Heart left ventricle (tissue), 16 donors: ENCODE measurements at regions not wholly inside any gene's neighbourhood (a gene's known extent, or its start where the extent isn't known, plus 50 kb on each side); places are given as distances from the start of the nearest gene placed in this dataset.
A peak's percentile ranks its signal among the peaks of the same experiment; 100 is the strongest.

Source experiments
- ATAC-seq, 4 donors: fragments of 200-7000 bp; cut with Tn5 transposase; one replicate each; pipeline ENCODE4 v1.9.1; 2020 to 2022; ENCODE audit warnings: moderate library complexity in 4 of 4, mild to moderate bottlenecking in 3 of 4, moderate number of reproducible peaks in 1 of 4
- DNase-seq, 5 donors: peaks; one replicate each; pipeline ENCODE4 v3.0.0-alpha.2; 2020
- H3K27ac ChIP-seq, 12 donors: fragments of 200-600 bp; sonication (generic) in 4 of 12; one replicate each; pipeline versions ENCODE4 v1.5.0 to v1.8.0; 2016 to 2022; ENCODE audit warnings: mild to moderate bottlenecking in 2 of 12
- H3K27me3 ChIP-seq, 9 donors: fragments of 200-600 bp; sonication (generic) in 2 of 9; one replicate each; pipeline versions ENCODE4 v1.5.1 to v1.8.0; 2016 to 2022; ENCODE audit warnings: mild to moderate bottlenecking in 3 of 9
- H3K36me3 ChIP-seq, 9 donors: fragments of 200-600 bp; sonication (generic) in 2 of 9; one replicate each; pipeline versions ENCODE4 v1.5.0 to v1.8.0; 2018 to 2022; ENCODE audit warnings: mild to moderate bottlenecking in 2 of 9
- H3K4me1 ChIP-seq, 12 donors: fragments of 200-600 bp; sonication (generic) in 4 of 12; one replicate each; pipeline versions ENCODE4 v1.5.0 to v1.8.0; 2016 to 2022; ENCODE audit warnings: mild to moderate bottlenecking in 3 of 12
- H3K4me3 ChIP-seq, 12 donors: fragments of 200-600 bp; sonication (generic) in 4 of 12; one replicate each; pipeline versions ENCODE4 v1.5.0 to v1.8.0; 2017 to 2022; ENCODE audit warnings: mild to moderate bottlenecking in 9 of 12, moderate library complexity in 4 of 12
- H3K9me3 ChIP-seq, 12 donors: fragments of 200-600 bp; sonication (generic) in 4 of 12; one replicate each; pipeline versions ENCODE4 v1.5.0 to v1.8.0; 2016 to 2022; ENCODE audit warnings: mild to moderate bottlenecking in 1 of 12
- CTCF ChIP-seq, 12 donors: fragments of 200-600 bp; sonication (generic) in 4 of 12; IDR thresholded peaks; one replicate each; pipeline versions ENCODE4 v1.5.0 to v1.8.0; 2018 to 2022; ENCODE audit warnings: antibody characterized with exemption in 12 of 12, mild to moderate bottlenecking in 5 of 12
- POLR2A ChIP-seq, 2 donors: fragments of 450-650 bp; IDR thresholded peaks; one replicate each; pipeline ENCODE4 v1.6.1; 2017; ENCODE audit warnings: antibody characterized with exemption in 2 of 2, mild to moderate bottlenecking in 2 of 2, moderate library complexity in 2 of 2
- WGBS, 4 donors: extraction: QIAGEN DNeasy Blood & Tissue Kit in 2 of 4; methylation state at CpG; one replicate each; pipeline versions ENCODE4 v1.1.5 to v1.1.7; 2013 to 2018; 5-methylcytosine and 5-hydroxymethylcytosine counted together
- intact Hi-C, 10 donors: fragments of 100-400 bp; cut with DNase I; formaldehyde crosslinking; loops; one replicate each; pipeline versions ENCODE4 v1.11.1 to v1.14.2; 2022
- donor health status: ischemic (EF 13 %, LVEDD 7.1; RV severe dilation, severe dysfunction).
- donor health status: healthy with polysubstance abuse.
- donor health status: DM: no; HTN: yes; CAD: no.
- donor health status: DM: no; HTN: no; CAD: no.
- donor health status: ischemic (EF 25% LVEDD 6.9; RV normal size, moderate dysfunction).
- donor health status: ischemic (EF 25% LVEDD 5.7; RV mildly dilated, moderate dysfunction).
- donor health status: healthy.
- donor health status: DM: yes; HTN: yes; CAD: no.
- donor health status: ischemic (EF 35%, LVEDD 5.7; RV mildly dilated, moderate dysfunction).
- donor health status: nonischemic (EF 11% LVEDD 7.7; RV severe dilation, severe dysfunction).
- donor health status: DM: yes; HTN: yes; CAD: no.
- donor health status: PGD.
- donor health status: ischemic (EF 29% LVEDD 5.4; RV normal size, mild dysfunction).
- donor health status: nonischemic (EF 23%, LVEDD 6.1; RV moderate dilation, normal function).

- Histone ChIP-seq H3K4me3 (no peak overlapping the region), H3K27me3 (no peaks in the 10 kb centered on the region), H3K4me1 (no peaks in the 10 kb centered on the region), H3K27ac (no peak overlapping the region), H3K36me3 (no peaks in the 10 kb centered on the region), H3K9me3 (peaks cover 0 to 21% (median 0%) of the 10 kb centered on the region in 12 donors)
- TF ChIP-seq CTCF (IDR thresholded peaks at IDR 0.05) (no peak), POLR2A (IDR thresholded peaks at IDR 0.05) (no peak)
- DNase-seq, result no peak
- intact Hi-C loops, result no loop called here
- no peak for ATAC-seq
- 60 to 80% (median 72%) methylated on average over 1 of the region's 1 CpG for WGBS, 4 donors
These were observed 407.6 kb downstream of the COL12A1 start for GRCh38 chr6:74798302-74798701.

DNA sequence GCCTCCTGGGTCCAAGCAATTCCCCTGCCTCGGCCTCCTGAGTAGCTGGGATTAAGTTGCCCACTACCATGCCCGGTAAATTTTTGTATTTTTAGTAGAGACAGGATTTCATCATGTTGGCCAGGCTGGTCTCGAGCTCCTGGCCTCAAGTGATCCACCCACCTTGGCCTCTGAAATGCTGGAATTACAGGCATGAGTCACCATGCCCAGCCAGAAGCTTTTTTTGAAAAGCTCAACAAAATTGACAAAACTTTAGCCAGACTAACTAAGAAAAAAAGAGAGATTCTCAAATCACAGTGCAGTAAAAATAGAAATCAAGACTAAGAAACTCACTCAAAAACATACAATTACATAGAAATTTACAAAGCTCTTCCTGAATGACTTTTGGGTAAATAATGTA, 420.6 kb downstream of the COL12A1 start:
- intact Hi-C loops, result no loop called here
- Histone ChIP-seq H3K9me3 (peaks cover 0 to 20% (median 2%) of the 10 kb centered on the region in 12 donors), H3K36me3 (no peaks in the 10 kb centered on the region), H3K27me3 (no peaks in the 10 kb centered on the region), H3K4me1 (peaks cover 0 to 11% (median 0%) of the 10 kb centered on the region in 12 donors), H3K27ac (no peak overlapping the region), H3K4me3 (no peak overlapping the region)
- 58 to 74% (median 67%) methylated on average over 3 of the region's 3 CpGs for WGBS, 4 donors
- TF ChIP-seq CTCF (IDR thresholded peaks at IDR 0.05), result no peak
- no peak for TF ChIP-seq POLR2A (IDR thresholded peaks at IDR 0.05)
- DNase-seq (no peak), ATAC-seq (no peak)

DNA sequence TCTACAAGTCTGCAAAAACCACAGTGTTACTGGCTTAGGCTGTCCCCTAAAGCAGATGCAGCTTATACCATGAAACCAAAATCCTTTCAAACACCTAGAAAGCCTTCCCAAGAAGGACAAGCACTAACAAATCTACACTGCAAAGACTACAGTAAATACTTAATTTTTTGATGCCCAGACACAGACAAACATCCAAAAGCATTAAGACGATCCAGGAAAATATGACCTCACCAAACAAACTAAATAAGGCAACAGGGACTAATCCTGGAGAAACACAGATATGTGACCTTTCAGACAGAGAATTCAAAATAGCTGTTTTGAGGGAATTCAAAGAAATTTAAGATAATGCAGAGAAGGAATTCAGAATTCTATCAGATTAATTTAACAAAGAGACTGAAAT, 423.5 kb downstream of the COL12A1 start:
- no peak for ATAC-seq
- WGBS, 4 donors, result 48 to 75% (median 57%) methylated on average over 1 of the region's 1 CpG
- peak overlapping the region in 4 of 12 donors; percentile 11 to 50 (median 44) for H3K27ac ChIP-seq
- peaks cover 0 to 20% (median 2%) of the 10 kb centered on the region in 12 donors for H3K9me3 ChIP-seq
- H3K4me3 ChIP-seq, result no peak overlapping the region
- intact Hi-C loops, result no loop called here
- TF ChIP-seq CTCF (IDR thresholded peaks at IDR 0.05) (no peak), POLR2A (IDR thresholded peaks at IDR 0.05) (no peak)
- H3K27me3 ChIP-seq, result no peaks in the 10 kb centered on the region
- peaks cover 0 to 11% (median 0%) of the 10 kb centered on the region in 12 donors for H3K4me1 ChIP-seq
- no peaks in the 10 kb centered on the region for H3K36me3 ChIP-seq
- no peak for DNase-seq

DNA sequence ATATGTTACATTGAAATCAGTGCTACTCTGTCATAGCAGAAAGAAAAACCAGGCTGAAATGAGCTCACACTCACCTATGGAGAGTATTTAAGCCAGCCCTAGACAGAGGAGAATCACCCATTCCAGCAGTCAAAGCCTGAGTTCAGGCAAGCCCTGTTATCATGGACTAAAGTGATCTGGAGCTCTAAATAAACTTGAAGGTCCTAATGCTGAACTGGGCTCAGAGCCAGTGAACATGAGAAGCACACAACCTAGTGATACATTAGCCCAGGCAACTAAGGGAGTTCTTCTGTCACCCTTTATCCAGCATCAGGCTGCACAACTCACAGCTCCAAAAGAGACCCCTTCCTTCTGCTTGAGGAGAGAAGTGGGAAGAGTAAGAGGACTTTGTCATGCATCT, 425.0 kb downstream of the COL12A1 start:
- Histone ChIP-seq H3K27ac (no peak overlapping the region), H3K36me3 (no peaks in the 10 kb centered on the region), H3K4me1 (peaks cover 0 to 11% (median 0%) of the 10 kb centered on the region in 12 donors), H3K27me3 (no peaks in the 10 kb centered on the region), H3K9me3 (peaks cover 0 to 13% (median 0%) of the 10 kb centered on the region in 12 donors), H3K4me3 (no peak overlapping the region)
- intact Hi-C loops, result no loop called here
- ATAC-seq, result no peak
- TF ChIP-seq CTCF (IDR thresholded peaks at IDR 0.05) (no peak), POLR2A (IDR thresholded peaks at IDR 0.05) (no peak)
- DNase-seq, result no peak
